ENCODE measurements at regions not wholly inside any gene's neighbourhood (a gene's known extent, or its start where the extent isn't known, plus 50 kb on each side); places are given as distances from the start of the nearest gene placed in this dataset.

GRCh38 chr5:91941588-91941987 lies 558.5 kb upstream of the ARRDC3 start:
- DNase-seq (ENCODE audit: low read depth, low spot score) (no peak), FAIRE-seq (no peak)
- H4K20me1 ChIP-seq (replicated peaks; ENCODE audit: control insufficient read depth, extremely low read depth, insufficient read depth, low read length) = no peaks in the 10 kb centered on the region
- H3K9me1 ChIP-seq (replicated peaks; ENCODE audit: control insufficient read depth, extremely low read depth, insufficient read depth, low read length) = no peaks in the 10 kb centered on the region
- no peaks in the 10 kb centered on the region for H3K9me3 ChIP-seq (replicated peaks; ENCODE audit: control insufficient read depth, insufficient read depth, low read length)
- no peaks in the 10 kb centered on the region for H3K79me2 ChIP-seq (ENCODE audit: control insufficient read depth, insufficient read depth, low read length)
- H3K27ac ChIP-seq (ENCODE audit: insufficient read depth, low read depth, low read length) = no peak overlapping the region
- dilution Hi-C loops (cut with MboI; ENCODE audit: extremely low pct_ligation_motif_present, low sequenced_read_pairs) = no loop called here
- H3K4me1 ChIP-seq (ENCODE audit: control insufficient read depth, extremely low read depth, insufficient read depth, low read length) = no peaks in the 10 kb centered on the region
- ChIA-PET CTCF (no interaction called here), POLR2A (no interaction called here)
- no peak overlapping the region for H3K4me2 ChIP-seq (ENCODE audit: insufficient read depth, low read length)
- no peak overlapping the region for H3K4me3 ChIP-seq (replicated peaks in 1 of 3; ENCODE audit: insufficient read depth in 1 of 3, low read depth in 1 of 3, low read length in 3 of 3)
- no peaks in the 10 kb centered on the region for H3K36me3 ChIP-seq (ENCODE audit: control insufficient read depth in 2 of 2, extremely low read depth in 1 of 2, insufficient read depth in 2 of 2, low read length in 2 of 2)
- H2AFZ ChIP-seq (ENCODE audit: low read depth, low read length) = no peak overlapping the region
- BruUV-seq (replicated peaks) = no TSS peak
- TF ChIP-seq CTCF (IDR thresholded peaks at IDR 0.05; ENCODE audit: extremely low read depth in 1 of 2, insufficient read depth in 1 of 2, low read depth in 1 of 2, low read length in 2 of 2) = no peak
- no peak for TF ChIP-seq POLR2A (IDR thresholded peaks at IDR 0.05; ENCODE audit: low read depth, low read length)
- TF ChIP-seq FOS (IDR thresholded peaks at IDR 0.05; ENCODE audit: borderline replicate concordance, insufficient read depth, low read length) = no peak
- TF ChIP-seq EZH2 (IDR thresholded peaks at IDR 0.05; ENCODE audit: borderline replicate concordance, low read depth, low read length, severe bottlenecking) = no peak
- TF ChIP-seq JUN (IDR thresholded peaks at IDR 0.05; ENCODE audit: borderline replicate concordance, insufficient read depth, insufficient read length, low read depth) = no peak
- no peak for TF ChIP-seq GATA2 (IDR thresholded peaks at IDR 0.05; ENCODE audit: insufficient read depth, insufficient read length, low read depth, low read length)
- no peak for TF ChIP-seq MYC (IDR thresholded peaks at IDR 0.05; ENCODE audit: low read depth, low read length)
- no peak overlapping the region for H3K9ac ChIP-seq (replicated peaks; ENCODE audit: extremely low read depth, insufficient read depth, low read length)
- H3K27me3 ChIP-seq (ENCODE audit: control insufficient read depth in 2 of 2, insufficient read depth in 2 of 2, low read length in 2 of 2) = no peaks in the 10 kb centered on the region
- intact Hi-C loops (cut with micrococcal nuclease) = no loop called here

DNA sequence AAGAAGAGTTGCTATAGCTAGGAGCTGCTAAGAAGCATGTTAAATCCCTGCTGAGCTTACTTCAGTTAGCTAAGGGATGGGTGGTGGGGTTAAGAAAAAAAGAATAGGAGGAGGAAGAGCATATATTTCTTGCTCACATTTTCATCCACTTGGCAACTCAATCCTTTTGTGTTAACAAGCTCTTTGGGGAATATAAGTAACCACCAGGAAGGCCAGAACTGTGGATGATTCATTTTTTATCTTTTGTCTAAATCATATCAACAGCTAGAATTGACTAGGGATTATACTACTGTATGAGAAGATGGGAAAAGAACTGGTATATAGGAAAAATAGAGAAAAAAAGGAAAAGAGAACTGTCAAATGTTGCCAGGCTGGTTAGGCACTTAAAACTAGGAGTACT lies 555.3 kb upstream of the ARRDC3 start:
- Histone ChIP-seq H3K27me3 (ENCODE audit: control insufficient read depth in 2 of 2, insufficient read depth in 2 of 2, low read length in 2 of 2) (no peaks in the 10 kb centered on the region), H3K4me3 (replicated peaks in 1 of 3; ENCODE audit: insufficient read depth in 1 of 3, low read depth in 1 of 3, low read length in 3 of 3) (no peak overlapping the region), H2AFZ (ENCODE audit: low read depth, low read length) (no peak overlapping the region), H3K79me2 (ENCODE audit: control insufficient read depth, insufficient read depth, low read length) (no peaks in the 10 kb centered on the region), H3K36me3 (ENCODE audit: control insufficient read depth in 2 of 2, extremely low read depth in 1 of 2, insufficient read depth in 2 of 2, low read length in 2 of 2) (no peaks in the 10 kb centered on the region), H3K4me1 (ENCODE audit: control insufficient read depth, extremely low read depth, insufficient read depth, low read length) (no peaks in the 10 kb centered on the region), H3K9me1 (replicated peaks; ENCODE audit: control insufficient read depth, extremely low read depth, insufficient read depth, low read length) (no peaks in the 10 kb centered on the region), H3K9ac (replicated peaks; ENCODE audit: extremely low read depth, insufficient read depth, low read length) (no peak overlapping the region), H4K20me1 (replicated peaks; ENCODE audit: control insufficient read depth, extremely low read depth, insufficient read depth, low read length) (no peaks in the 10 kb centered on the region), H3K4me2 (ENCODE audit: insufficient read depth, low read length) (no peak overlapping the region), H3K27ac (ENCODE audit: insufficient read depth, low read depth, low read length) (no peak overlapping the region), H3K9me3 (replicated peaks; ENCODE audit: control insufficient read depth, insufficient read depth, low read length) (no peaks in the 10 kb centered on the region)
- dilution Hi-C loops (cut with MboI; ENCODE audit: extremely low pct_ligation_motif_present, low sequenced_read_pairs) (no loop called here), intact Hi-C loops (cut with micrococcal nuclease) (no loop called here)
- FAIRE-seq (no peak), DNase-seq (ENCODE audit: low read depth, low spot score) (no peak)
- ChIA-PET POLR2A (no interaction called here), CTCF (interaction anchor here (0.6 to 2.0 kb wide), 2 partner anchors 9 to 424 kb away, joined by 3 to 8 read pairs; no protein-coding TSS in a partner anchor)
- TF ChIP-seq, protein P1, sequence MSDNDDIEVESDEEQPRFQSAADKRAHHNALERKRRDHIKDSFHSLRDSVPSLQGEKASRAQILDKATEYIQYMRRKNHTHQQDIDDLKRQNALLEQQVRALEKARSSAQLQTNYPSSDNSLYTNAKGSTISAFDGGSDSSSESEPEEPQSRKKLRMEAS (IDR thresholded peaks at IDR 0.05; ENCODE audit: insufficient read depth, insufficient read length) = no peak
- TF ChIP-seq GATA2 (IDR thresholded peaks at IDR 0.05; ENCODE audit: insufficient read depth, insufficient read length, low read depth, low read length) (no peak), CTCF (IDR thresholded peaks at IDR 0.05; ENCODE audit: extremely low read depth in 1 of 2, insufficient read depth in 1 of 2, low read depth in 1 of 2, low read length in 2 of 2) (no peak), POLR2A (IDR thresholded peaks at IDR 0.05; ENCODE audit: low read depth, low read length) (no peak), MYC (IDR thresholded peaks at IDR 0.05; ENCODE audit: low read depth, low read length) (no peak), FOS (IDR thresholded peaks at IDR 0.05; ENCODE audit: borderline replicate concordance, insufficient read depth, low read length) (no peak), POLR2AphosphoS5 (IDR thresholded peaks at IDR 0.05; ENCODE audit: insufficient read depth, low read depth, low read length) (no peak), JUN (IDR thresholded peaks at IDR 0.05; ENCODE audit: borderline replicate concordance, insufficient read depth, insufficient read length, low read depth) (no peak), EZH2 (IDR thresholded peaks at IDR 0.05; ENCODE audit: borderline replicate concordance, low read depth, low read length, severe bottlenecking) (no peak)
- BruUV-seq (replicated peaks) = no TSS peak

All from endothelial cell of umbilical vein (primary cell).